Cardiac fibroblast (primary cell): ENCODE measurements at regions not wholly inside any gene's neighbourhood (a gene's known extent, or its start where the extent isn't known, plus 50 kb on each side); places are given as distances from the start of the nearest gene placed in this dataset.

Source experiments
- DNase-seq, 2 donors: peaks; one replicate each; pipeline versions ENCODE4 v3.0.0 to v3.0.0-alpha.2; 2010; ENCODE audit warnings: low read depth in 2 of 2
- H3K4me3 ChIP-seq, 2 donors: replicated peaks in 1 of 2; 1 replicate in 1 of 2; 2 replicates in 1 of 2; pipeline ENCODE4 v1.5.1; 2011; ENCODE audit warnings: low read depth in 2 of 2, low read length in 2 of 2, mild to moderate bottlenecking in 2 of 2, moderate library complexity in 1 of 2
- TF ChIP-seq, protein P1 (sequence below): IDR thresholded peaks from one replicate; pipeline ENCODE4 v1.5.1; 2011; ENCODE audit warnings: low read depth, mild to moderate bottlenecking, low read length, inconsistent platforms

- no peak for DNase-seq
- TF ChIP-seq, protein P1, sequence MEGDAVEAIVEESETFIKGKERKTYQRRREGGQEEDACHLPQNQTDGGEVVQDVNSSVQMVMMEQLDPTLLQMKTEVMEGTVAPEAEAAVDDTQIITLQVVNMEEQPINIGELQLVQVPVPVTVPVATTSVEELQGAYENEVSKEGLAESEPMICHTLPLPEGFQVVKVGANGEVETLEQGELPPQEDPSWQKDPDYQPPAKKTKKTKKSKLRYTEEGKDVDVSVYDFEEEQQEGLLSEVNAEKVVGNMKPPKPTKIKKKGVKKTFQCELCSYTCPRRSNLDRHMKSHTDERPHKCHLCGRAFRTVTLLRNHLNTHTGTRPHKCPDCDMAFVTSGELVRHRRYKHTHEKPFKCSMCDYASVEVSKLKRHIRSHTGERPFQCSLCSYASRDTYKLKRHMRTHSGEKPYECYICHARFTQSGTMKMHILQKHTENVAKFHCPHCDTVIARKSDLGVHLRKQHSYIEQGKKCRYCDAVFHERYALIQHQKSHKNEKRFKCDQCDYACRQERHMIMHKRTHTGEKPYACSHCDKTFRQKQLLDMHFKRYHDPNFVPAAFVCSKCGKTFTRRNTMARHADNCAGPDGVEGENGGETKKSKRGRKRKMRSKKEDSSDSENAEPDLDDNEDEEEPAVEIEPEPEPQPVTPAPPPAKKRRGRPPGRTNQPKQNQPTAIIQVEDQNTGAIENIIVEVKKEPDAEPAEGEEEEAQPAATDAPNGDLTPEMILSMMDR = no peak
- H3K4me3 ChIP-seq = no peak overlapping the region
Measured at GRCh38 chr4:148986951-148987350, 544.7 kb upstream of the NR3C2 start.

DNA sequence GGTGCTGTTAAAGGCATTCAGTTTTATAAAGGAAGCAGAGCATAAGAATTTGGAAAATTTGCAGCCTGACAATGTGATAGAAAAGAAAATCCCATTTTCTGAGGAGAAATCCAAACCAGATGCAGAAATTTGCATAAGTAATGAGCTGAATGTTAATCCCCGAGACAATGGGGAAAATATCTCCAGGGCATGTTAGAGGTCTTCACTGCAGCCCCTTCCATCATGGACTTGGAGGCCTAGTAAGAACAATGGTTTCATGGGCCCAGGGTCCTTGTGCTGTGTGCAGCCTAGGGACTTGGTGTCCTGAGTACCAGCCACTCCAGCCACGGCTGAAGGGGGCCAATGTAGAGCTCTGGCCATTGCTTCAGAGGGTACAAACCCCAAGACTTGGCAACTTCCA is 542.7 kb upstream of the NR3C2 start:
- H3K4me3 ChIP-seq = no peak overlapping the region
- TF ChIP-seq, protein P1 = no peak
- DNase-seq = no peak

DNA sequence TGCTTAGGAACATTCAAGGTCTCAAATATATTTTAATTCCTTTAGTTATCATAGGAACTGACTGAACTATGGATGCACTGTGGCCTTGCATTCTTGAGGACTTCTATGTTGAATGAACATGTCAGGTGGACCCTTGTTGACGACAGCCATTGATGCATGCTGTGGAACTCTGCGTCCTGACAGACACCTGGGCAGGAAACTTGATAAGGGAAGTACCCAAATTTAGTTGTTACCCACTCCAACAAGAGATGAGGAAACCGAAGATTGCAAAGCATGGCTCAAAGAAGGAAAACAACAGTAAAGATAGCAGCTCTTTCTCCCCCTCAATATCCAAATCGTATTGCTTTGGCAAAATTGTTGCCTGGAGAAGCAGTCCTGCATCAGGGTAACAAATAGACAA is 540.0 kb upstream of the NR3C2 start:
- TF ChIP-seq, protein P1 = no peak
- no peak for DNase-seq
- H3K4me3 ChIP-seq = no peak overlapping the region

GRCh38 chr4:148980782-148981480 is 538.7 kb upstream of the NR3C2 start:
- TF ChIP-seq, protein P1 = no peak
- no peak for DNase-seq
- no peak overlapping the region for H3K4me3 ChIP-seq

DNA sequence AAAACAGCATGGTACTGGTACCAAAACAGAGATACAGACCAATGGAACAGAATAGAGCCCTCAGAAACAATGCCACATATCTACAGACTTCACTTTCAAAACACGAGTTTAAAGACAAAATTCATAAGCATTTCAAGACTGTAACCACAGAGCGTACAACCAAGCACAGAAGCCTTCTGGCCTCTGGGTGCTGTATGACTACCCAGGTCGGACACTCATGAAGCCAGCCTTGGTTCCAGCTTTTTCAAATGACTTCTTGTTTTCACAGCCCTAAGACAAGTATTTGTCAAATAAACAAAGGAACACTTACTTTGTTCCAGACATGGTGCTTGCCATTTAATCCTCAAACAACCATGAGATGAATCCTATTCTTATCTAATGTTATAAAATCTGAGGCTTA is 536.1 kb upstream of the NR3C2 start:
- TF ChIP-seq, protein P1 = no peak
- DNase-seq = no peak

DNA sequence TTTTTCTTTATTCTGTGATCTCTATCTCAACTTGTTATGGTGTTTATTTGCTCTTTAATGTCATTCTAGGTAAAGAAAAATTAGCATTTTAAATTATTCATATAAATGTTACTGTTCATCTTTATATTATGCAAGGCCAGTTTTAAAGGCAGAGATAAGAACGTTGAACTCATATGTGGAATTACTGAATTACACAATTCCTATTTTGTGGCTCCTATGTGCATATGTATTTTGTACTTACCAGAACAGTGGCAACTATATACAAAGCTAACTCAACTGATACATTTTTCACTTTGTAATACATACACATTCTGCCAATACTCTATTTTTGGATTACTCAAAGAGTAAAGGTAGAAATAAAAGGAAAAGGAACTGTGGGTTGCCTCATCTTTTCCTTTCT is 533.2 kb upstream of the NR3C2 start:
- TF ChIP-seq, protein P1 = no peak
- no peak for DNase-seq
- H3K4me3 ChIP-seq = no peak overlapping the region

More for the DNA sequence above, 536.1 kb upstream of the NR3C2 start:
- H3K4me3 ChIP-seq = no peak overlapping the region

DNA sequence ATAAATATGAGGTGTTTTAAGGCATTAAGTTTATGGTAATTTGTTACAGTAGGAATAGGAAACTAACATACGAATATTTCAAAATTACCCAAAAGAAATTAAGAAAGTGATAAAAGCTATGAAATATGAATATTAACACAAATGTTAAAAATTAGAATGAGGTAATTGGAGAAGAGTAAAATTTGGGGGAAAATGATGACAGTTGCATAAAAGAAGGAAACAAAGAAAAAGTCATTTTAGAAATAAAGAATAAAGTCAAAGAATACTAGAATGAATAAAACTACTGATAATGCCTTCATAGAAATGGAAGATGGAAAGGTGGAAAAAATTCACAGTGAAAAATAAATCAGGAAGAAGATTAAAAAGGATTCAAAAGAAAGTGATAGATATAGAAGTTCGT is 522.9 kb upstream of the NR3C2 start:
- TF ChIP-seq, protein P1 = no peak
- no peak for DNase-seq
- H3K4me3 ChIP-seq = no peak overlapping the region
